ENCODE measurements at regions not wholly inside any gene's neighbourhood (a gene's known extent, or its start where the extent isn't known, plus 50 kb on each side); places are given as distances from the start of the nearest gene placed in this dataset.

DNA sequence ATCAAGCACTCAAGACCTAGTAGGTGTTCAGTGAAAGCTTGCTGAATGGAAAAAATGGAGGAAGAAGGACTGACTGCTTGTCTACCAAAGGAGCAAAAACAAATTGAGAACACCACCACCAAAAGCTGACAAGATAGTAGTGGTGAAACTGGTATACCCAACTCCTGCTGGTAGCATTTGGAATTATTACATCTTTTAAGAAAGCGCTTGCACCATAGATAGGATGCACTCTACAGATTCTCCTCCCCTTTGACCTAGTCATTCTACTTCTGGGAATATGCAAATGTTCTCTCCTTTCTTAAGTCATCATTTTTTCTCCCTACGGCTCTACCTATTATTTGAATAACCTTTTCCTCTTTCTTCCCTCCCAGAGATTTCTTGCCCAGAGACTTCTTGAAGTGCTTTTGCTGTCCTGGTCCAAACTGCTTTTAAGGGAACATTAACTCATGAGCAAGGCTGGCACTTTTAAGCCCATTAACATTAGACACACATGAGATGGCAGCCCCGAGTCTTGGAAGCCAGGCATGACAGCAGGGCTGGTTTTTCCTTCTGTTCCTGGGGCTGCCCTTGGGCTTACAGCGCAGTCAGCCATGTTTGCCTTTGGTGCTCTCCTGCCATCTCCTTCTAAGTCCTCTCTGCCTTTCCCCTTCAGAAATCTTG lies 75.0 kb upstream of the TLE3 start:
- H3K36me3 Mint-ChIP-seq (ENCODE audit: low read depth): no peaks in the 10 kb centered on the region
- H3K4me1 Mint-ChIP-seq (ENCODE audit: low read depth): no peaks in the 10 kb centered on the region
- H3K27ac Mint-ChIP-seq: no peak overlapping the region

DNA sequence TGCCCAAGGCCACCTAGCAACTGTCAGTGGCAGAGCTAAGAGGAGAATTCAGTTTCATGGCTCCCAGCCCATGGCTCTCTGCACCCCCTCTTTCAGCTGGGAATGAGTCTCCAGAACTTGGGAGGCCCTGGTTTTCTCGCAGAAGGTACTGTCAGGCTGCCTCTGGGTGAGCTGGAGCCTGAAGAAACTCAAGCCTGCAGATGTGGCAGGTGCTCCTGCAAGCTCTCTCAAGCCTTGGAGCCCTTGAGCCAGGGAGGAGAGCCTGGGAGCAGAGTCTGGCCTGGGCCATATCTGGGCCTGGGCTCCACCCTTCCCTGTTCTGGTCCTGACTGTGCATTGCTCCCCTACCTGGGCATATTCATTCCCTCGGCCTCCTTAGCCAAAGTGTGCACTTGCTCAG lies 74.4 kb upstream of the TLE3 start:
- Mint-ChIP-seq H3K27me3 (ENCODE audit: low read depth) (peaks cover 11% of the 10 kb centered on the region), H3K4me1 (ENCODE audit: low read depth) (no peaks in the 10 kb centered on the region), H3K4me3 (no peak overlapping the region), H3K9me3 (no peaks in the 10 kb centered on the region), H3K27ac (no peak overlapping the region), H3K36me3 (ENCODE audit: low read depth) (no peaks in the 10 kb centered on the region)
- no peak for DNase-seq (ENCODE audit: low spot score)

More for the DNA sequence above, 75.0 kb upstream of the TLE3 start:
- peaks cover 11% of the 10 kb centered on the region for H3K27me3 Mint-ChIP-seq (ENCODE audit: low read depth)
- no peak for DNase-seq (ENCODE audit: low spot score)
- H3K9me3 Mint-ChIP-seq: no peaks in the 10 kb centered on the region
- H3K4me3 Mint-ChIP-seq: no peak overlapping the region

DNA sequence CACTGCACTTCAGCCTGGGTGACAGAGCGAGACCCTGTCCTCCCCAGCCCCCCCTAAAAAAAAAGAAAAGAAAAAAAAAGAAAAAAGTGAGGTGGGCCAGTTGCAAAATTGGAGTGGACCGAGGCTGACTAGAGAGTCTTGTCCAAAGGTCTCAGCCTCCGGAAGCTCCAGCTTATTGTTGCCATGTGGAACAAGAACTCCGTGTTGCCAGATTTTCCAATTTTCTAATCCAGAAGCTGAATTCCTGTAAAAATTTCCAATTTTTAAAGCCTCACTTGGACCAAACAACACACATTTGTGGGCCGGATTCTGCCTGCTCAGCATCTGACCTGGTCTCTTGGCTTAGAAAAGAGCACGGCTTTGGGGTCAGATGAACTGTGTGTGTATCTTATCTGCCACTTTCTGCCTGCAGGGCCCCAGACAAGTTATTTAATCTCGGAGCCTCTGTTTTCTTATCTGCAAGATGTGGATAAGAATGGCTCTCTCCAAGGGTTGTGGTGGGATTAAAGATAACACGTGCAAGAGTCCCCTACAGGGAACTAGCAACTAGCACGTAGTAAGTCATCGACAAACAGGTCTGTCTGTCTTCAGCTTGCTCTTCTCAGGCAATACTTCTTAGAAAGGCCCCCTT lies 73.7 kb upstream of the TLE3 start:
- no peaks in the 10 kb centered on the region for H3K4me1 Mint-ChIP-seq (ENCODE audit: low read depth)
- H3K27ac Mint-ChIP-seq: no peak overlapping the region
- no peaks in the 10 kb centered on the region for H3K9me3 Mint-ChIP-seq
- H3K36me3 Mint-ChIP-seq (ENCODE audit: low read depth): no peaks in the 10 kb centered on the region
- H3K27me3 Mint-ChIP-seq (ENCODE audit: low read depth): peaks cover 11% of the 10 kb centered on the region
- no peak for DNase-seq (ENCODE audit: low spot score)
- no peak overlapping the region for H3K4me3 Mint-ChIP-seq

DNA sequence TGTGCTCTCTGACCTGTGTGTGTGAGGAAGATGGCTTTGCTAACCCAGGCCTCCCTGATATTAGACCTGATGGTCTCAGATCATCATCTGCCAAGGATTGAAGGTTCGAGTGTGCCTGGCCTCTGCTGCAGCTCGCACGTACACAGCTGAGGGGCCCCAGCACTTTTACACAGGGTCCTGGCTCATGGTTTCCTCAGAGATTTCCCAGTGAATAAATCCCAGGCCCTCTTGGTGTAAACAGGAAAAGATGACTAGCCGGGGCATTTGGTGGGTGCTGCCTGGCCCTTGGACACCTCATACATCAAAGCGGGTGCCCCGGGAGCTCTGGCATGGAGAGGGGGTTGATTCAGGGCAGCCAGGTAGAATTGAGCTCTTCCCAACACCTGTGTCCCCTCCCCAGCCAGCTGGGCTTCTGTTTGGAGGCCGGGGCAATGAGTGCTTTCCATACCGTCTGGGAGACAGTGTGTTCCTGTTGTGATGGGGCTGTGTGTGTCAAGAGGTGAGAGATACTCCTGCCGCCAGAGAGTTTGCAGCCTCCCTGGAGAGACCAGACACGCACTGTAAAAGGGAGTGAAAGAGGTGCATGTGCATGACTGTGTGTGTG lies 72.5 kb upstream of the TLE3 start:
- H3K36me3 Mint-ChIP-seq (ENCODE audit: low read depth): no peaks in the 10 kb centered on the region
- DNase-seq (ENCODE audit: low spot score): no peak
- H3K9me3 Mint-ChIP-seq: no peaks in the 10 kb centered on the region
- no peak overlapping the region for H3K27ac Mint-ChIP-seq
- H3K27me3 Mint-ChIP-seq (ENCODE audit: low read depth): peaks cover 7% of the 10 kb centered on the region
- H3K4me3 Mint-ChIP-seq: no peak overlapping the region
- no peaks in the 10 kb centered on the region for H3K4me1 Mint-ChIP-seq (ENCODE audit: low read depth)

DNA sequence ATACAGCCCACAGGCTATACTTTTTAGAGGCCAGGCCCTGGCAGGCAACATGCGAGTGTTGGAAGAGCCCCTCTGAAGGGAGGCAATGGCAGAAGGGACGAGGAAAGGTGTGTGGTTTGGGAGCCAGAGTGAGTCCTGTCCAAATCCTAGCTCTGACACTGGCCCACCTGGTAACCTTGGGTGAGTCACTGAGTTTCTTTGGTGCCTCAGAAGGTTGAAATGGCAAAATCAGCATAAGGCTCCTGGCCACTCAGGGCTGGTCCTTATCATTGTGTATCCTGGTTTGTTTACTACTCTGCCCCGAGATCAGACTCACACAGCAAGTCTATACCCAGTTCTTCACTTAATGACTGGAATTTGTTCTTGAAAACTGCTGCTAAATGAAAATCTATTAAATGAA lies 71.4 kb upstream of the TLE3 start:
- DNase-seq (ENCODE audit: low spot score): no peak
- Mint-ChIP-seq H3K4me1 (ENCODE audit: low read depth) (no peaks in the 10 kb centered on the region), H3K4me3 (no peak overlapping the region), H3K9me3 (no peaks in the 10 kb centered on the region), H3K27me3 (ENCODE audit: low read depth) (peaks cover 4% of the 10 kb centered on the region), H3K27ac (no peak overlapping the region), H3K36me3 (ENCODE audit: low read depth) (no peaks in the 10 kb centered on the region)

DNA sequence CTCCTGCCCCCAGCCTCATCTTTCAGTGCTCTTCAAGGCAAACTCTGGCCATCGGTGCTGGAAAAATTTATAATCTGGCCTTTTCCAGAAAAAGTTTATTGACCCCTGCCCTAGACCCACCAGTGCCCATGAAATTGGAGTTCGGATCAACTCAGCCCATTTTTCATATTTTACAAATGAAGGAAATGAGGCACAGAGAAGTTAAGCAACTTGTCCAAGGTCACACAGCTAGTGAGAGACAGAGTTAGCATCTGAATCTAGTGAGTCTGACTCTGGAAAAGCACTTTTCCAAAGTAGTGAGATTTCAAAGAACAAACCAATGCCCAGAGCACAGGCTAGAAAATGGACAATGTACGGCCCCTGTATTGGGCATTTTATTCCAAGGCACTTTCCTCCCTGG lies 69.4 kb upstream of the TLE3 start:
- Mint-ChIP-seq H3K27ac (no peak overlapping the region), H3K36me3 (ENCODE audit: low read depth) (no peaks in the 10 kb centered on the region), H3K27me3 (ENCODE audit: low read depth) (no peaks in the 10 kb centered on the region), H3K9me3 (no peaks in the 10 kb centered on the region), H3K4me3 (no peak overlapping the region), H3K4me1 (ENCODE audit: low read depth) (no peaks in the 10 kb centered on the region)
- DNase-seq (ENCODE audit: low spot score): no peak

DNA sequence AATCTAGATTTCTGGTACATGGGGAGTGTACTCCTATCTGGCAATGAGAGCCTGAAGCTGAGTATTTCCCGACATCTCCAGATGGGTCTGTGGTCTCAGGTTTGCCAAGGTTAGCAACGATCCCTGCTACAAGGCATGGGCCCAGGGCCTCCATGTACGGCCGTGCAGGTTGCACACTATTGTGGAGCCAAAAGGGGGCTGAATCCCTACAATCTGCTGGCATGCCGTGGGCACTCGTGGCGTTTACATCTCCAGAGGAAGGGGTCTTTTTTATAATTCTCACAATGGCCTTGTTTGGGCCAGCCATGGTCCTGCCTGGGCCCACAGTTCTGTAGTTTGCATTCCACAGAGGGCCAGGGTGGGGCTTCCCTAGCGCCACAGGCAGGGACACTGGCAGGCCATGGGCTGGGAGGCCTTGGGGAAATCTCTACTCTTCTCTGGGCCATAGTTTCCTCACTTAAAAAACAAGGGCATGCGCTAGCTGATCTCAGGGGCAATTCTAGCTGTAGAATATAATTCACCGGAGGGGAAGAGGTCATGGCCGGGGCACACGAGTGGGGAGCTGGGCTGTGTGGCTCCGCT lies 68.9 kb upstream of the TLE3 start:
- Mint-ChIP-seq H3K9me3 (no peaks in the 10 kb centered on the region), H3K4me3 (no peak overlapping the region), H3K36me3 (ENCODE audit: low read depth) (no peaks in the 10 kb centered on the region), H3K4me1 (ENCODE audit: low read depth) (no peaks in the 10 kb centered on the region), H3K27me3 (ENCODE audit: low read depth) (peaks cover 4% of the 10 kb centered on the region), H3K27ac (no peak overlapping the region)
- no peak for DNase-seq (ENCODE audit: low spot score)

DNA sequence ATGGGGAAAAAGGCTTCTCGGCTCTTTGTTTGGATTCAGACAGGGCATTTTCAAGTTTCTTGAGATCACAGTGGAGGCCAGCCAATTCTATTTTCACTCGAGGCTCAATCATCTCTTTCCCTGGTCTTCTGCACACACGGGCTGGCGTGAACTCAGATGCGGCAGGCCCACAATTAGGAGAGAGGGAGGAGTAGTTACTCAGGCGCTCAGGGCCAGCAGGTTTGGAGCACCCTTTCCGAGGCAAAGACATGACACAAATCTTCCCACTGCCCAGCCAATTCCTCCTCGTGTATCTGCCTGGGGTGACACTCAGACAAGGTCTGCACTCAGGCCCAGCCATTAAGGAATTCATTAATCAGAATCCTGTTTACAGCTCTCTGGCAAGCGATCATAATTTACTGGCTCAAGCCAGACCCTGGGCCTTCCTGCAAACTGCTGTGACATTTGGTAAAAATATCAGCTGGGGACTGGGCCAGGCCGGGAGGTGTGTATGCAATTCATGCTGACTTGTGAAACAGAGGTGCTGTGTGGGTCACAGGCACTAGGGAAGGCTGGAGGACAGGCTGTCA lies 68.1 kb upstream of the TLE3 start:
- H3K27ac Mint-ChIP-seq: no peak overlapping the region
- H3K4me3 Mint-ChIP-seq: no peak overlapping the region
- H3K4me1 Mint-ChIP-seq (ENCODE audit: low read depth): no peaks in the 10 kb centered on the region
- H3K27me3 Mint-ChIP-seq (ENCODE audit: low read depth): peaks cover 7% of the 10 kb centered on the region
- H3K36me3 Mint-ChIP-seq (ENCODE audit: low read depth): no peaks in the 10 kb centered on the region
- DNase-seq (ENCODE audit: low spot score): no peak
- H3K9me3 Mint-ChIP-seq: no peaks in the 10 kb centered on the region

DNA sequence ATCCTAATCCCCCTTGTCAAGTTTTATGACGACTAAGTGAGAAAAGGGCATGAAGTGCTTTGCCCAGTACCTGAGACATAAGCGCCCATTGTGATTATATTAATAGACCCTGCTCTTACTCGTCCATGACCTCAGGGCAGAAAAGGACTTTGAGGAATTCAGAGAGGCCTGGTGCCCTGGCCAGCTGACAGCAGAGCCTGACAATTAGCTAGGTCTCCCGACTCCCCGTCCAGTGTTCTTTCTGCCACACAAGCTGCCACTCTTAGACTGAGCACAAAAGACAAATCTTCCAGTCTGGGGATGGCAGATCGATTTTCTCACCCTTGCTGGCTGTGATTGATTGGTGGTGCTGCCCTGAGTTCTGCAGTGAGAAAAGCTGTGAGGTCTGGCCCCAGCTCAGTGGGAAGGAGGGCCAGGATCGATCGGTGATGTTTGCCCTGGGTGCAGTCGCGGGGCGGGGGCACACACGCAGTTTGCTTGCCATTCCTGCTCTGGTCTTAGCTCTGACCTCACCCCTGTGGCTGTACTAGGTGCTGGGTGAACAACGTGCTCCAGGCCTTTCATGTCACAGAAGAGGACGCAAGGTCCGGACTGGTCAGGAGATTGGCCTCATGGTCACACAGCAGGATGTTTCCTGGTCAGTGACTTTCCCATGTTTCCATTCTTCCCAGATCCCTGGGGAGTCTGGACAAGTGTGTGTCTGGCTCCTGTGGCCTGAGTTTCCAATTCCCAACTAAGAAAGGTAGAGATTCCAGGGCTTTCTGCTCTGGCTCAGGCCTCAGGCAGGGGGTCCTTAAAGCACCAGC lies 67.4 kb upstream of the TLE3 start:
- H3K4me1 Mint-ChIP-seq (ENCODE audit: low read depth): no peaks in the 10 kb centered on the region
- no peaks in the 10 kb centered on the region for H3K9me3 Mint-ChIP-seq
- no peak overlapping the region for H3K27ac Mint-ChIP-seq
- no peaks in the 10 kb centered on the region for H3K36me3 Mint-ChIP-seq (ENCODE audit: low read depth)
- no peak for DNase-seq (ENCODE audit: low spot score)
- H3K4me3 Mint-ChIP-seq: no peak overlapping the region
- peaks cover 7% of the 10 kb centered on the region for H3K27me3 Mint-ChIP-seq (ENCODE audit: low read depth)

DNA sequence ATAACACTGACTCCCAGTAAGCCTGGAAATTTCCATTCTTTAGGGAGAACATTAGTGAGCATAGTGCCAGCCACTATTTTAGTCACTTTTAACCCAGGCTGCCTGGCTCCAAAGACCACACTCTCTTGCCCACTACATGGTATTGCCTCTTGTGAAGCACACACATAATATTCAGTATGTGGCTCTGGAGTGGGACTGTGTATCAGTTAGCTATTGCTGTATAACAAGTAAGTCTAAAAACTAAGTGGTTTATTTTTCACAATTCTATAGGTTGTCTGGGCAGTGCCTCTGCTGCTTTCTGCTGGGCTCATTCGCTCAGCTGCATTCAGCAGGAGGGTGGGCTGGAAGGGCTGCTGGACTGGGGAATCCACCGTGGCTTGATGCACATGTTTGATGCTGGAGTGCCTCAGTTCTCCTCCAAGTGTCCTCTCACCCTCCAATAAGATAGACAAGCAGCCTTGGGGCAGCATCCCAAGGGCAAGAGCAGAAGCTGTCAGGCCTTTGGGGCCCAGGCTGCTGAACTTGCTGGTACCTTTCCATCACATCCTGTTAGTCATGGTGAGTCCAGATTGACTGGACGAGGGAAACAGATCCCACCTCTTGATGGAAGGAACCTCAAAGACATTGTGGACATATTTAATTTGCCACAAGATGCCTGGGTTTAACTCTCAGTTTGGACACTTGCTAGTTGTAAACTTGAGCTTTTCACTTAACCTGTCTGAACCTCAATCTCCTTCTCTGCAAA lies 66.6 kb upstream of the TLE3 start:
- H3K4me3 Mint-ChIP-seq: no peak overlapping the region
- no peak for DNase-seq (ENCODE audit: low spot score)
- no peaks in the 10 kb centered on the region for H3K36me3 Mint-ChIP-seq (ENCODE audit: low read depth)
- no peak overlapping the region for H3K27ac Mint-ChIP-seq
- no peaks in the 10 kb centered on the region for H3K4me1 Mint-ChIP-seq (ENCODE audit: low read depth)
- H3K9me3 Mint-ChIP-seq: no peaks in the 10 kb centered on the region
- peaks cover 10% of the 10 kb centered on the region for H3K27me3 Mint-ChIP-seq (ENCODE audit: low read depth)

DNA sequence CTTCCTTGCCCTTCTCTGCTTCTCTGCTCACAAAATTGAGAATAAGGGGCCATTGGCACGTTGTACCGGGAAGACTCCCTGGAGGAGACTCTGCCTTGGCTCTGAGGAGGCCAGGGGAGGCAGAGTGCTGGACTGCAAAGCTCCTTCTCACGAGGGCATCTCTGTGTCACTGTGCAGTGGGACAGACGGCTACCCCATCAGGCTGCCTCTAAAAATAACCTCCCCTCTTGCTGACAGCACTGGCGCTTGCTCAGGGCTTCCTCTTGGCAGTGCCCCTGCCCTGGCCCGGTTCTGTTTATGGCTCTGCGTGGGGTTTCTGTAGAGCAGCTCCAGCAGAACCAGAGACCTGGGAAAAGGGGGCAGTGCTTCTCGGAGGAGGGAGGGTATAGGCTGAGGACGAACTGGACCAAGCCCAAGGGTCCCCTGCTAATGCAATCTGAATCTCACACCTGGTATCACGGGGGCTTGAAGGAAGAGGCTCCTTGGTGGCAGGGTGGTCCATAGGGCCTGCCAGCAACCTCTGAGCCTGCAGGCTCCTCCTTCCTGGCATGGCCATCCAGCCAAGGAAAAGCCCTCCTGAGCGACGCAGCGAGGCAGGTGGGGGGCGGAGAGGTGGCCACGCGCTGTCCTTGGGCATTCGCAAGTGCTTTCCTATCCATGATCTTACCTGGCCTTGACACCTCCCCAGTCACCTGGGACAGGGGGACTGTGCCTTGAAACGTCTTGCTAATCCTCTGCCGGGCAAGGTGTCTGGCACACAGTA lies 63.3 kb upstream of the TLE3 start:
- Mint-ChIP-seq H3K4me1 (ENCODE audit: low read depth) (no peaks in the 10 kb centered on the region), H3K9me3 (no peaks in the 10 kb centered on the region), H3K36me3 (ENCODE audit: low read depth) (no peaks in the 10 kb centered on the region), H3K4me3 (no peak overlapping the region), H3K27me3 (ENCODE audit: low read depth) (peaks cover 20% of the 10 kb centered on the region), H3K27ac (no peak overlapping the region)
- DNase-seq (ENCODE audit: low spot score): no peak

DNA sequence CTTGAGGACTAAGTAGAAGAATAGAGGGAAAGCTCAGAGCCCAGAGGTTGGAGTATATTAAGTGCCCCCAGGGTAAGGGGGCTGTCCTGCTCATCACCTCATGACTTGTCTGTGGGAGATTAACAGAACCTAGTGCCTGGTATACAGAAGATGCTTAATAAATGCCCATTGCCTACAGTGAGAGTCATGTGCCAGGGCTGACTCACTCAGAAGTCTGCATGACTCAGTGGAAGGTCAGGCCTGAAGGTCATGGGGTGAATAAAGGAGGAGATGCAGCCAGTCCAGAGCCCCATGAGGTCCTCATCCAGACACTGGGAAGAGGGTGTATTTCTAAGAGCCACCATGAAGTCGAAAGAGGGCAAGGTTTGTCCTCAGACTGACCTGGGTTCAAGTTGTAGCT lies 62.5 kb upstream of the TLE3 start:
- H3K4me3 Mint-ChIP-seq: no peak overlapping the region
- H3K27ac Mint-ChIP-seq: no peak overlapping the region
- no peaks in the 10 kb centered on the region for H3K36me3 Mint-ChIP-seq (ENCODE audit: low read depth)
- H3K4me1 Mint-ChIP-seq (ENCODE audit: low read depth): no peaks in the 10 kb centered on the region
- peaks cover 20% of the 10 kb centered on the region for H3K27me3 Mint-ChIP-seq (ENCODE audit: low read depth)
- H3K9me3 Mint-ChIP-seq: no peaks in the 10 kb centered on the region
- no peak for DNase-seq (ENCODE audit: low spot score)

DNA sequence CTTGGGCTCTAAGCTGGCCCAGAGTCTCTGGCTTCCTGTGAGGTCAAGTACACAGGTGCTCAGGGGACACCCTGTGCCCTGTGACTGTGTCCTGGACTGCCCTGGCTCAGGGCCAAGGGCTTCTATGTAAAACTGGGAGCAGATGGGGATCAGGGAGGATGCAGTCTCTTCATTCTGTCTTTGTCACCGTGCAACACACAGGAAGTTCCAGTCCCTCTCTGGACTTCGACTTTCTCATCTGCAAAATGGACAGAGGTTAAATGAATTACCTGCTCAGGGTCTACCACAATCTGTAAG lies 61.9 kb upstream of the TLE3 start:
- no peaks in the 10 kb centered on the region for H3K9me3 Mint-ChIP-seq
- no peak overlapping the region for H3K4me3 Mint-ChIP-seq
- H3K27ac Mint-ChIP-seq: no peak overlapping the region

More for the DNA sequence above, 61.9 kb upstream of the TLE3 start:
- Mint-ChIP-seq H3K4me1 (ENCODE audit: low read depth) (no peaks in the 10 kb centered on the region), H3K36me3 (ENCODE audit: low read depth) (no peaks in the 10 kb centered on the region), H3K27me3 (ENCODE audit: low read depth) (peaks cover 23% of the 10 kb centered on the region)
- DNase-seq (ENCODE audit: low spot score): no peak
